ENCODE measurements at regions not wholly inside any gene's neighbourhood (a gene's known extent, or its start where the extent isn't known, plus 50 kb on each side); places are given as distances from the start of the nearest gene placed in this dataset.

- no peaks in the 10 kb centered on the region for H3K9me3 ChIP-seq (ENCODE audit: control insufficient read depth in 2 of 3, insufficient read depth in 1 of 3, low read length in 3 of 3)
- H3K9ac ChIP-seq (ENCODE audit: low read length in 3 of 3): no peak overlapping the region
- H3K27ac ChIP-seq (ENCODE audit: low read depth in 2 of 2, low read length in 2 of 2): no peak overlapping the region
- FAIRE-seq (no peak), DNase-seq (no peak)
- TF ChIP-seq CTCF (IDR thresholded peaks at IDR 0.05; ENCODE audit: borderline replicate concordance, extremely low read depth, insufficient read depth): no peak
- no peaks in the 10 kb centered on the region for H3K36me3 ChIP-seq (ENCODE audit: control insufficient read depth in 2 of 3, insufficient read depth in 3 of 3, low read length in 3 of 3)
- no peak overlapping the region for H3K4me3 ChIP-seq (ENCODE audit: low read length in 3 of 3)
- H3K4me1 ChIP-seq (ENCODE audit: control insufficient read depth in 2 of 3, insufficient read depth in 2 of 3, low read depth in 1 of 3, low read length in 3 of 3): no peaks in the 10 kb centered on the region
- intact Hi-C loops (cut with DNase I): no loop called here
- no peaks in the 10 kb centered on the region for H3K27me3 ChIP-seq (ENCODE audit: control insufficient read depth, insufficient read depth, low read length)
These were observed 74.7 kb downstream of the LLPH start for GRCh38 chr12:66055837-66056319.

- Histone ChIP-seq H3K9me3 (ENCODE audit: control insufficient read depth in 2 of 3, insufficient read depth in 1 of 3, low read length in 3 of 3) (no peaks in the 10 kb centered on the region), H3K27ac (ENCODE audit: low read depth in 2 of 2, low read length in 2 of 2) (no peak overlapping the region), H3K27me3 (ENCODE audit: control insufficient read depth, insufficient read depth, low read length) (no peaks in the 10 kb centered on the region), H3K36me3 (ENCODE audit: control insufficient read depth in 2 of 3, insufficient read depth in 3 of 3, low read length in 3 of 3) (no peaks in the 10 kb centered on the region), H3K4me1 (ENCODE audit: control insufficient read depth in 2 of 3, insufficient read depth in 2 of 3, low read depth in 1 of 3, low read length in 3 of 3) (no peaks in the 10 kb centered on the region), H3K9ac (ENCODE audit: low read length in 3 of 3) (no peak overlapping the region), H3K4me3 (ENCODE audit: low read length in 3 of 3) (no peak overlapping the region)
- no peak for FAIRE-seq
- intact Hi-C loops (cut with DNase I): no loop called here
- no peak for DNase-seq
- no peak for TF ChIP-seq CTCF (IDR thresholded peaks at IDR 0.05; ENCODE audit: borderline replicate concordance, extremely low read depth, insufficient read depth)
These were observed 77.4 kb downstream of the LLPH start for GRCh38 chr12:66052988-66053615.

- DNase-seq: no peak
- Histone ChIP-seq H3K27me3 (ENCODE audit: control insufficient read depth, insufficient read depth, low read length) (no peaks in the 10 kb centered on the region), H3K36me3 (ENCODE audit: control insufficient read depth in 2 of 3, insufficient read depth in 3 of 3, low read length in 3 of 3) (no peaks in the 10 kb centered on the region), H3K27ac (ENCODE audit: low read depth in 2 of 2, low read length in 2 of 2) (no peak overlapping the region), H3K4me1 (ENCODE audit: control insufficient read depth in 2 of 3, insufficient read depth in 2 of 3, low read depth in 1 of 3, low read length in 3 of 3) (no peaks in the 10 kb centered on the region), H3K9me3 (ENCODE audit: control insufficient read depth in 2 of 3, insufficient read depth in 1 of 3, low read length in 3 of 3) (no peaks in the 10 kb centered on the region), H3K4me3 (ENCODE audit: low read length in 3 of 3) (no peak overlapping the region), H3K9ac (ENCODE audit: low read length in 3 of 3) (no peak overlapping the region)
- no peak for FAIRE-seq
- TF ChIP-seq CTCF (IDR thresholded peaks at IDR 0.05; ENCODE audit: borderline replicate concordance, extremely low read depth, insufficient read depth): no peak
- intact Hi-C loops (cut with DNase I): no loop called here
These were observed 79.2 kb downstream of the LLPH start for GRCh38 chr12:66051361-66051760.

GRCh38 chr12:66050610-66051009 lies 79.9 kb downstream of the LLPH start:
- no peak for DNase-seq
- H3K4me3 ChIP-seq (ENCODE audit: low read length in 3 of 3): no peak overlapping the region
- H3K36me3 ChIP-seq (ENCODE audit: control insufficient read depth in 2 of 3, insufficient read depth in 3 of 3, low read length in 3 of 3): no peaks in the 10 kb centered on the region
- H3K4me1 ChIP-seq (ENCODE audit: control insufficient read depth in 2 of 3, insufficient read depth in 2 of 3, low read depth in 1 of 3, low read length in 3 of 3): no peaks in the 10 kb centered on the region
- TF ChIP-seq CTCF (IDR thresholded peaks at IDR 0.05; ENCODE audit: borderline replicate concordance, extremely low read depth, insufficient read depth): no peak
- no peaks in the 10 kb centered on the region for H3K27me3 ChIP-seq (ENCODE audit: control insufficient read depth, insufficient read depth, low read length)
- H3K9me3 ChIP-seq (ENCODE audit: control insufficient read depth in 2 of 3, insufficient read depth in 1 of 3, low read length in 3 of 3): no peaks in the 10 kb centered on the region
- H3K9ac ChIP-seq (ENCODE audit: low read length in 3 of 3): no peak overlapping the region
- no peak overlapping the region for H3K27ac ChIP-seq (ENCODE audit: low read depth in 2 of 2, low read length in 2 of 2)
- intact Hi-C loops (cut with DNase I): no loop called here
- FAIRE-seq: no peak

Measured in kidney (tissue), 13 donors.